ENCODE measurements at regions not wholly inside any gene's neighbourhood (a gene's known extent, or its start where the extent isn't known, plus 50 kb on each side); places are given as distances from the start of the nearest gene placed in this dataset.

DNA sequence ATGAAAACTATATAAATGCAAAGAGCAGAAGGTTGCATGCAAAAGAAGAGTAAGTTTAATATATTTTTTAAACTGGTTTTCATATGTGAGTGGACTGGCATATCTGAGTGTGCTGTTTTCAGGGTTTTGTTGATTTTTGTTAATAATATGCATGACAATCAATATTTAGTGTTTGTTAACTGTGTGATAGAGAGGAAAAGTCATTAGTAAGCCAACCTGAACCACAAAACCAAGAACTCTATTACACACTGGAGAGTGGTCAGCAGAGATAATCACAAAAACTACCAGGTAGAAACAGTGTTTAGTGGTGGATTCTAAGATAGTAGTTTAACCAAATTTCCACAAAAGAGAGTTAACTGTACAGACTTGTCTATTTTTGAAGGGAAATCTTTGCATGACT is 396.9 kb downstream of the GASK1B start:
- no peak for DNase-seq

DNA sequence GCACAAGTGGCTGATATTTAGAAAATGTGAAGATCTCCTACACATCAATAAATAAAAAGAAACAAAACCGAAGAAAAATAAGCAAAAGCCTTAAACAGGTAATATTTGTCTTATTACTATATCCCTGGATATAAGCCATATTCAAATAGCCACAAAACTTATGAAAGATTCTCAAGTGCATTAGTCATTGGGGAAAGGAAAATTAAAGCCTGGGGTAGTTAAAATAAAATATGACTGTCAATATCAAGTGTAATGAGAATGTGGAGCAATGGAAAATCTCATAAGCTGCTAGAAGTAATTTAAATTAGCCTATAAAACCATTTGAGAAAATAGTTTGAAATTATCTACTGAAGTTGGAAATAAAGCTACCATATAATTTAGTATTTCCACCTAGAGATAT is 399.9 kb downstream of the GASK1B start:
- DNase-seq: peak; percentile 8

DNA sequence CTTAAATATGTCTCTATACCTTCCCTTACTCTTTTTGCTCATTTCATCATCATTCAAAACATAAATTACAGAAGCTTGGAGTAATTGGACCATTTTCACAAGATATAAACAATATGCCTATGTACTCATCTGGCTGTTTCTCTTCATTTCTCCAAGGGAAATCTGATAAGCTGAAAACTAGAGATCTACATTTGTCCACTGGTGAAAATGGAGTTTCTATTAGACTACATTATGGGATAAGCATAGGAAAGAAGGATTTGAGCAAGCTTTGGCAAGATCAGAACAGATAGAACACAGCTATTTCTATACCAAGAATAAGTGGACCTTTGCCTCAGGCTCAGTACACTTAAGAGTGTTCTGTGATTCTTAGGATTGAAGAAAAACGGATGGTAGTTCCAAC is 404.4 kb downstream of the GASK1B start:
- DNase-seq: no peak

DNA sequence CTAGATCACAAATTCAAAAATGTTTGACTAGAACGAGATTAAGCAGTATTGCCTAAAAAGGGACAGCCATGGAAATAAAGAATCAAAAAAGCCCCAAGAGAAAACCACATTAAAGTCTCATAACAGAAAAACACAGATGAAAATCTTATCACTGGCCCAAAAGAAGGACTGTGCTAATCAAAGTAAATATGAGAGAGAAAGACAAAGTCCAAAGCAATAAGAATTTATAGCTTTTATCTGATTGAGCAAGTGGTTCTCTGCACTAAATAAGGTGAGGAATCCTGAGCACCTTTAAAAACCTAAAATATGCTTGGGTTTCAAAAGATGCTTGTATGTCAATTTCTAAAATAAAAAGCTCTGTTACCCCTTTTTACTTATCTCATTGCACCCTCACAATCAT is 409.3 kb downstream of the GASK1B start:
- no peak for DNase-seq

DNA sequence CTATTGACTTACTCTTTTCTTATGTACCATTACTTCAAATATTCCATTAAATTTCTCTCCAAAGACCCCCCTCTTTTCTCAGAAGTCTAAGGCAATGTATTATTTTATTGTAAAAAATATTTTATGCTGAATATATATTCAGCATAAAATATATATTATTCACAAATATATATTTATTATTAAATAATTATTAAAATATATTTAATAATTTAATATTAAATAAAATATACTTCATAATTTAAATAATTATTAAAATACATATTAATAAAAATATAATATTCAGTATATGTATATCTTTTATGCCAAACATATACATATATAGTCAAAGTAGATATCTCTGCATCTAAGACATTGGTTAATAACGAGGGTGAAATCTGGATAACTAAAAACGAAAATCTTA is 418.4 kb downstream of the GASK1B start:
- DNase-seq: no peak

DNA sequence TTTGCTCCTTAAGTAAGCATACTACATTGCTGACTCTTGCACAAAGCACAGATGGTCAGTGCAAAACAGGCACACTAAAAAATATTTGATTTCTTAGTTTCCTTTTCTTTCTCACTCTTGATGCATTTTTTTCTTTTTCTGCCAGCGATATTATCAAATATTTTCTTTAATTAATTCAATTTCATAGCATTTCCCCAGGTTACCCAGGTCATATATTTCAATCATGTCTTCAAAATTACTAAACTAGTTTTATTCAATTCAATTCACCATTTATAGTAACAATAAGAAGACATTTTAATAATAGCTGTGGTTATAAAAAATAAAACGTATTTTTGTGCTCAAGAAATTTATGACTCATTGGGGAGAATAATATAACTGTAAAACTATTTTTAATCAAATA is 421.2 kb downstream of the GASK1B start:
- no peak for DNase-seq

DNA sequence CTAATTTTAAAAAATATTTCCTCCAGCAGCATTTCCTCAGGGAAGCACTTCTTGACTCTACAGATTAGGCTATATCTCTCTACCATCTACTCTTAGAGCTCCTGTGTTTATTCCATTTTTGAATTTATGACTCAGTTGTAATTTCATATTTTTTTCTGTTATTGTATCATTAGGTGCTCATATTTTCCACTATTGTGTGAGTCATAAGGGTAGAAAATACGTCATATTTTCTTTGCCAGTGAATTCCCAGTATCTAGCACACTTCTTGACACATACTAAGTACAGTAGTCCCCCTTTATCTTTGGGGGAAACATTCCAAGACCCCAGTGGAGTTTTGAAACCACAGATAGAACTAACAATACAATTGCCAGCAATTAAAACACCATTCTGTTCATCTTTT is 431.2 kb downstream of the GASK1B start:
- peak; percentile 60 for DNase-seq

DNA sequence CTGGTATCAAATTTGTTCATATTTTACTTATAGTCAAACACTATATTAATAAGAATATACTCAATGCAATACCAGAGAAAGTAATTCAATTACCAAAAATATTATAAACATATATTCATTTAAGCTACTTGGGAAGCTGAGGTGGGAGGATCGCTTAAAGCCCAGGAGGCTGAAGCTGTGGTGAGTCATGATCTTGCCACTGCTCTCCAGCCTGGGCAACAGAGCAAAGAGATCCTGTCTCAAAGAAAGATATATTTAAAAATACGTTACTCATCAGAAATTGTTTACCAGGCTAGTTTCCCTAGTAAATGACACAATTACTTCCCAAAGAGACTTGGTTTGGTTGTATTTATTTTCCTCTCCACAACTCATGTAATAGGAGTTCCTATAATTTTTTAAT is 433.6 kb downstream of the GASK1B start:
- DNase-seq: peak; percentile 82

DNA sequence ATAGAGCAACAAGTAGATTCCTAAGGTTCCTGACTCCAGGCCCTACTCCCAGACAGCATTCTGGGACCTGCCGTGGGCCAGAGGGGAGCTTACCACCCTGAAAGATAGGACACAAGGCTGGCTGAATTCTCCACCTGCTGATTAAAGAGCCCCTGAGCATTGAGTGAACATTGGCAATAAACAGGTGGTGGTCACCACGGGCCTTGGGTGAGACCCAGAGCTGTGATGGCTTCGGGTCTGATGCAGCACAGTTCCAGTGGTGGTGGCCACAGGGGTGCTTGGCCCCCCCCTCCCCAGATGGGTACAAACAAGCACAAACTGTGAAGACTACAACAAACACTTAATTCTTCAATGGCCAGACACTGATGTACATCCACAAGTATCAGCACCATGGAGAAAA is 444.6 kb downstream of the GASK1B start:
- no peak for DNase-seq

DNA sequence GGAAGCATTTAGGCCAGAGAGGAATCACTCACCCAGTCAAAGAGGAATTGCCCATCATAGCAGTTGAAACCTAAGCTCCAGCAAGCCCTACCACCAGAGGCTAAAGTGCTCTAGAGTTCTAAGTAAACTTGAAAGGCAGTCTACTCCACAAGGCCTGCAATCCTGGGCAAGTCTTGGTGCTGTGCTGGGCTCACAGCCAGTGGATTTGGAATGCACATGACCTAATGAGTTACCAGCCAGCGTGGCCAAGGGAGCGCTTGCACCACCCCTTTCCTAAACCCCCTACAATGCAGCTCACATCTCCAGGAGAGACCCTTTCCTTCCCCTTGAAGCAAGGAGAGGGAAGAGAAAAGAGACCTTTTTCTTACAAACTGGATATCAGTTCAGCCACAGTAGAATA is 445.7 kb downstream of the GASK1B start:
- DNase-seq: peak; percentile 2

DNA sequence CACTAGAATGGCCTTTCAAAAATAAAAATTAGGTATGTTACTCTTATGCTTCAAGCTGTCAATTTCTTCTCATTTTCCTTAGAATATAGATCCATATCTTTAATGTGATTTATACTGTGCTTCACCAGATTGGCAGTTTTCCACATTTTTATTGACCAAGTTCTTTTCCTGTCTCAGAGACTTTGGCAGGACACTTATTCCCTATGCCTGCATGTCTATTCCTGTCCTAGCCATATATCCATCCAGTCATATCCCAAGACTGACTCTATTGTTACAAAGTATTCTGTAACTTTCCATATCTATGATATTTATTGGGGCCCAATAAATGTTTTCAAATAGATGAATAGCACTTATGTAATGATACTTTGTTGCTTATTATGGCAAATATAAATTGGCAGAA is 450.7 kb downstream of the GASK1B start:
- DNase-seq: no peak

DNA sequence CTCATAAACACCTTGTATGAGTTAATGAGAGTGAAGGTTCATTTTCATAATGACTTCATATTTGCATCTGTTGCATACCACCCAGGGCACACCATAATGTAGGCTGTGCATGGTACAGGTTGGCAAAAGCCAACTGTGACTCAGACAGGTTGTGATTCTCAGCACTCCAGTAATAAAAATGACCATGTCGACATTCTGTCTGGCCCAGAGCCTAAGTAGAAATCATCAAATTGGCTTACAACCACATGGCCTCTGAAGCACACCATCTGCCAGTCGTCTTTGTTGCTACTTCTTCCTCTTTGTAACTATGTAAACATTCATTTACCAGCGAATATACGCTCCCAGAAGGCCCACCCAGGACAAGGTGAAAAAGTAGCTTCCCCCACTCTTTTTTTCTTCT is 459.5 kb downstream of the GASK1B start:
- DNase-seq: peak; percentile 78

DNA sequence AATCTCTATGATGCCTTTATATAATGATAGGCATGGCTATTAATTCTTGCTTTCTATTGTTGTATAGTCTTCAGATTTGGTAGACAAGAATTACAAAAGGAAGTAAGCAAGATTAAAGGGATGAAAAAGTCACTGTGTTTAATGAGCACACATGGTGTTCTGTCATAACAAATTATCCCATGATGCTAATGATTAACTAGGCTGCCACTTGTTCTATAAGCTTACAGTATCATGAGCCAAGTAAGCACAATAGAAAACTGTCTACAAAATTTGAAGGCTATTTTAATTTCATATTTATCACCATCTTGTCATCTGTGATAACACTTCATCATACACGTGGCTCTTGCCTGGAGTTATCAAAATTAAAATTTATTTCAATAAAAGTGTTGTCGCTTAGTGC is 466.7 kb downstream of the GASK1B start:
- DNase-seq: no peak

DNA sequence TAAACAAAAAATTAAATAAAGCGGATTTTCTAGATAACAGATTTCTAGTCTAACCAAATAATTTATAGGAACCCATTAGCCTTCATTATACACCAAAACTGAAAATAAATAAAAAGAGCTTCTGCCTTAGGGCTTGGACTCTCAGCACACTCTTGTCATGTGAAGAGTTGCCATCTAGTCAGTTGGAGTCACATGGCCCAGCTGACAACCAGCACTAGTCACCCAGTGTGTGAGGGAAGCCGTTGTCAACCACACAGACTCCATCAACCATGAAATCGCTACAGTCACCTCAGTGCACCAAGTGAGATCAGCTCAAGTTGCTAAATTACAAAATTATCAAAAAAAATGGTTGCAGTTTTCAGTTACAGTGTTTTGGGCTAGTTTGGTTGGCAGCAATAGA is 470.0 kb downstream of the GASK1B start:
- no peak for DNase-seq

DNA sequence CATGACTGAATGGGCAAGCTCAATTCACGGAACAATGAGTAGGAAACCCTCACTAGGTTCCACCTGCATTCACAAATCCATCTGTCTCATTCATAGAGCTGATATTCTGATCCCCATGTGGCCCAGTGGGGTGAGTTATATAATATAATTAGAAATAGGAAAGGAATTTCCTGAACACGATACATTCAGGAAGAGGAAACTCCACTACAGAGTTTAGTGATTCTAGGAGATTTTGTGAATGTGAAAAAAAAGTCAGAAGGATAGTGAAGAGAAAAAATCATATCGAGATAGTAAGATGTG is 471.2 kb downstream of the GASK1B start:
- DNase-seq: peak; percentile 21

DNA sequence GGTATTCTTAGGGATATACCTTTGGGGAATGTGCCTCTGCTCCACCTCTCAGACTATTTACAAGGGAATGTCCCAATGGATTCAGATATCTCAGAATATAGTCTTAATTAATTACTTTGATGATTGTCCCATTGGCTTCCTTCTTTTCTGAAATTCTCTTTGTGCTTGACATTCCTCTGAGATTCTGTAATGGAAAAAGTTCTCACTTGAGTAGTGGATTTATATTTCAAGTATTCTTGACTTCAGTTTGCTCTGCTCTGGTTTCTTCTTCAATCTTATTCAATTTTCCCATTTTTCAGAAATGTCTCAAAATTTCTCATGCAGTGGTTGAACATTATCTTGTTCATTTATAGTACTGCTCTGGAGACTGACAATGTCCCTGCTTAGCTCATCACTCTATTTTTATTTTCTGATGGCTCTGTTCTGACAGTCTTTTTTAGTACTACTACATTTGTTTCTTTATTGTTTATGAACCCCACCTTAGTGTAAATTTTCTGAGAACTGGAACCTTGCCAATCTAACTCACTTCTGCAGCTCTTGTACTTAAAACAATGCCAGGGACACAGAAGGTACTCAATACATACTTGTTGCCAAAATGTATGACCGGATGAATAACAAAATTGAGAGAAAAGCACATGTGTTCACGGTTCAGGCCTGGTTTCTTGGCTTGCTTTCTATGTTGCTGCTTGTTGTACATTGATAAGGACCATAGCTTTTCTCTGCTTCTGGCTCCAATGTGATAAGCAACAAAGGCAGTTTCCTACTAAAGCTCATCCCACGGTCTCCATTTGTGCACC is 471.7 kb downstream of the GASK1B start:
- DNase-seq: peak; percentile 4

DNA sequence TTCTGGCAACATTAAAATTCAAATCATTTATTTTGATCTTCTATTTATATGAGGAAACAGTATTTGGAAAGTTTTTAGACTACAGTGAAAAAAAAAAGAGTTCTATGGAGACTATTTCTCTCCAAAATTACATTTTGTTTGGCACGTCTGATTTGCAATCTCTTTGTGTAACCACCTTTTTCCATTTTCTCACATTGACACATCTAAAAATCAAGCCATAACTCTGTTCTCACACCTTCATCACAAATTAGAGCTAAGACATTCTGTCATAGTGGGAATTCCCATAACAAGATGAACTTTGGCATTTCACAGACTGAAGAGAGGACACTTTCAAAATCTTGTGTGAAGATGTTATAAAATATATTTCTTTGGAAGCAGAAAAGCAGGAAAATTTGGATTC is 468.9 kb downstream of the GRIA2 start:
- DNase-seq: no peak

DNA sequence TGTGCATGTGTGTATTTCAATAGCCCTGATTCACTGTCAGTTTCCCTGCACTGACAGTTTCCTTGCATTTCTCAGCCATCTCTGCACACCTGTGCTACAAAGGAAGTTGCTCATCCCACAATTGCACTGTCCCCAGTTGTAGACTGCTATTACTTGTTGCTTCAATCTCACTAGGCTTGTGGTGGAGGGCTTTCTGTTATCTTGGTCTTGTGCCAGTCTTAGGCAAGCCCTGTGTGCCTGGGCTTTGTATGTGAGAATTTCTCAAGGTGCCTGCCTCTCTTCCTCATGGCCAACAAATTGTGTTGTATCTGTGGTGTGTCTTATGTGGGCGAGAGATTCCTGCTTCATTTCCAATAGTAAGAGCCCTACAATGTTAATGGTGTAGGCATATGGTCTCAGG is 467.4 kb downstream of the GRIA2 start:
- DNase-seq: no peak

DNA sequence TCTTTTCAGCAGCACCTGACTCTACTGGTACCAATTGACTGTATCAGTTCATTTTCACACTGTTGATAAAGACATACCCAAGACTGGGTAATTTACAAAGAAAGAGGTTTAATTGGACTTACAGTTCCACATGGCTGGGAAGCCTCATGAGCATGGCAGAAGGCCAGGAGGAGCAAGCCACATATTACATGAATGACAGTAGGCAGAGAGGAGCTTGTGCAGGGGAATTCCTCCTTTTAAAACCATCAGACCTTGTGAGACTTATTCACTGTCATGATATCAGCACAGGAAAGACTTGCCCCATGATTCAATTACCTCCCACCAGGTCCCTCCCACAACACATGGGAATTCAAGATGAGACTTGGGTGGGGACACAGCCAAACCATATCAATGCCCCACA is 458.8 kb downstream of the GRIA2 start:
- DNase-seq: peak; percentile 43

DNA sequence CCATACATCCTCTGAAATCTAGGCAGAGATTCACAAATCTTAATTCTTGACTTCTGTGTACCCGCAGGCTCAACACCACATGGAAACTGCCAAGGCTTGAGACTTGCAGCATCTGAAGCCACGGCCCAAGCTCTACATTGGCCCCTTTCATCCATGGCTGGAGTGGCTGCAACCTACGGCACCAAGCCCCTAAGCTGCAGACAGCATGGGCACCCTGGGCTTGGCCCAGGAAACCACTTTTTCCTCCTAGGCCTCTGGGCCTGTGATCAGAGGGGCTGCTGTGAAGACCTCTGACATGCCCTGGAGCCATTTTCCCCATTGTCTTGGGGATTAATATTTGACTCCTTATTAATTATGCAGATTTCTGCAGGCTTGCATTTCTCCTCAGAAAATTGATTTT is 457.9 kb downstream of the GRIA2 start:
- no peak for DNase-seq

DNA sequence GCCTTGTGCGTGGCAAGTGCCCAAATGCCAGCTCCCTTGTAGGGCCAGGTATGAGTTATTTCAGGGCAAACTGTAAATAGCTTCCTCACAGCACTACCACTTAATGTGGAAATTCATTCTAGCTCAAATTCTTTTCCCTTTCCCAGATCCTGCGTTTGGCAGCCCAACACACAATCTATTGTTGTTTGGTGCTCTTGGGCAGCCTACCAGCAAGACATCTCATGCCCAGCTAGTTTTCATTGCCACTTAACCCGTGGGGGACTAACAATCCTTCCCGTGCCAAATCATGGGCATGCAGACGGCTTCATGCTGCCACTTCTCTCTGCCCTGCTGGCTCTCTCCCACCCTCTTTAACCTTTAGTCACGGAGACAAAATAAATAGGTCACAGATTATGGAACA is 454.2 kb downstream of the GRIA2 start:
- DNase-seq: no peak

DNA sequence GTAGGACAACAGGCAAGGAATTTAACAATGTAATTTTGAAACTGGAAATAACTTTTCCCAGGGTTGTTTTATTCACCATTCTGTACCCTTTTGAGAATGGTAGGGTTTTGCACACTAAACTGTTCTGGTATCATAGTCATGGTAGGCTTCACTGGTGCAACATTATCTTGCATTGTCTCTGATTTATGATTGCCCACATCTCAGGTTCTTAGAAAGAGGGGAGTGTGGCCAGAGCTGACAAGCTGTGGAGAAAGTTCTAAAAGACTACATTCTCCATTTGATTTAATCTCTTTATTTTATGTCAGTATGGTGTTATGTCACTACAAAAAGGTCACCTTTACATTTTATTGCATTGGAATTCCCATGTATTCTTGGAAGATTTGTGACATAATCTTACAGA is 447.3 kb downstream of the GRIA2 start:
- no peak for DNase-seq

DNA sequence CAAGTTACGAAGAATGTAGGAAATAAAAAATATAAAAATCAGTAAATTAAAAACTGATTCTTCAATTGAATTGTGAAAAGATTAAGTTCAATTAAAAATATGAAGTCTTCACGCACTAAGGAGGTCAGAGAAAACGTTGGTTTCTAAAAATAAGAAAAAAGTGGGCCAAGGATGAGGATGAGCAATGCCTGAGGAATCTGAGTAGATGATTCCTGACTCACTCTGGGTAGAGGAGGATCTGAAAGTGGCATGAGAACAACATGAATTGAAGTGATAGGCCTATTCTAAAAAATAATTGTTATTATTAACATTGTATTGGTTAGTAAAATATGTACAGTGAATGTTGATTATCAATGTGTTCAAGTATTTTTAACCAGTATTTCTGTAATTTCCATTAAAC is 444.2 kb downstream of the GRIA2 start:
- peak; percentile 72 for DNase-seq

DNA sequence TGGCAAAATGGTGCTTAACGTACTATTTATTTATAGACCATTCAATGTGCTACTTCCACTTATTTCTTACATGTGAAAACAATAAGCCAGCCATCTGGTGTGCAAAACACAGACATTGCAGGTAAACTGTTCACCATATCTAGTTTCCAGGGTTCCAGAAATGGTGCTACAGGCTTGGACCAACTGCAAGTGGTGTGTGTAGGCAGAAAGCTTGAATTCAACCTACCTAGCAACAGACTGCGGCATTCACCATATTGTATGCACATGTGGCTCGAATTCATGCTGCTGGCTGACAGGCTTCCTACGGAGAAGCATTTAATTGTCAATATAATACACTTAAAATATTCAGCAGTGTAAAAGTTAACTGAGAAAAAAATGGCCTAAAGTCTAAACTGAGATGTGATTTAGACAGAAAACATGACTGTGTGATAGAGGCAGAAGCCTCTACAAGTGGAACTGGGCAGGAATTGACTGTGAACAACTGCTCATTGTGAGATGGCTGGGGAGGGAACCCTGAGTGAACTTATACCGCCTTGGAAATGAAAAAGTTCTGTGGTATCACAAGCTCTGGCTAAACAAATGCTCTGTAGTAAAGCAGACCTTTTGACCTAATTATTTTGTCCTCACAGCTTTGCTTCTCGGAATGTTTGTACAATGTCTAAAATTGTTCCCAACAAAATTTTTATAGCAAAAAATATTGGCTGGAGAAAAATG is 434.7 kb downstream of the GRIA2 start:
- no peak for DNase-seq

DNA sequence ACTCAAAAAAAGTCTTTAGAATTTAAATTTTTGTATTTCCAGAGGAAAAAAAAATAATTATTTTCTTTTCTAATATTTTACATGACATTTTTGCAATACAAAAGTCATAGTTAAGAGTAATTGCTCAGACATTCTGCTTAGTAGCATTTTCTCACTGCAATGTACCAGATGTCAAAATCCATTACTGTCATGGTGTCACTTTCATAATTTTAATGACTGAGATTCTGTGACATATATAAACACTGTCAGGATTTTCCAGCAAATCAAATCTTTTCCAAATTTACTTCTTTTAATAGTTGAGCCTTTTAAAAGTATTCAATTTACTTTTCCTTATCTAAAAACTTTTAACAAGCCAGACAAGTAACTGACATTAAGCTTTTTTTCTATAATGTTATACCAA is 422.7 kb downstream of the GRIA2 start:
- no peak for DNase-seq

Measured in NCI-H226 (cell line).